GM12873 (cell line): ENCODE measurements at regions not wholly inside any gene's neighbourhood (a gene's known extent, or its start where the extent isn't known, plus 50 kb on each side); places are given as distances from the start of the nearest gene placed in this dataset.

Source experiments
- CTCF ChIP-seq: IDR thresholded peaks from 2 replicates; pipeline ENCODE4 v1.5.1; 2012; ENCODE audit warnings: low read depth, mild to moderate bottlenecking, moderate library complexity, low read length, control low read depth; ENCODE audit not compliant: insufficient read depth; ENCODE audit errors: missing control alignments

- TF ChIP-seq CTCF: no peak
Observed at GRCh38 chr1:234868296-234869147, 258.5 kb upstream of the IRF2BP2 start.

GRCh38 chr1:234866007-234866866, 256.3 kb upstream of the IRF2BP2 start:
- TF ChIP-seq CTCF: no peak

GRCh38 chr1:234865171-234866006, 255.4 kb upstream of the IRF2BP2 start:
- no peak for TF ChIP-seq CTCF

- no peak for TF ChIP-seq CTCF
Observed at GRCh38 chr1:234864116-234864515, 254.1 kb upstream of the IRF2BP2 start.

GRCh38 chr1:234863551-234863971, 253.6 kb upstream of the IRF2BP2 start:
- TF ChIP-seq CTCF: no peak

- TF ChIP-seq CTCF: no peak
Observed at GRCh38 chr1:234862944-234863515, 253.1 kb upstream of the IRF2BP2 start.
